GM23338 (cell line): ENCODE measurements at regions not wholly inside any gene's neighbourhood (a gene's known extent, or its start where the extent isn't known, plus 50 kb on each side); places are given as distances from the start of the nearest gene placed in this dataset.

Source experiments
- ATAC-seq: fragments of 200-7000 bp; cut with Tn5 transposase; 3 replicates; pipeline ENCODE4 v1.9.1; 2020
- DNase-seq: peaks from one replicate; pipeline ENCODE4 v3.0.0-alpha.2; 2015; ENCODE audit warnings: low spot score
- H2AFZ ChIP-seq: fragments of 200-600 bp; sonication (generic); 2 replicates; pipeline ENCODE4 v1.8.0; 2016; ENCODE audit warnings: antibody characterized with exemption, mild to moderate bottlenecking, moderate library complexity
- H3F3A ChIP-seq: fragments of 200-600 bp; sonication (generic); replicated peaks from 2 replicates; pipeline ENCODE4 v1.8.0; 2017; ENCODE audit warnings: antibody characterized with exemption, mixed run types, low read depth
- H3K27ac ChIP-seq: fragments of 200-600 bp; sonication (generic); 2 replicates; pipeline ENCODE4 v1.6.1; 2016; ENCODE audit warnings: low read depth
- H3K27me3 ChIP-seq: fragments of 200-600 bp; sonication (generic); 2 replicates; pipeline ENCODE4 v1.8.0; 2016; ENCODE audit warnings: mild to moderate bottlenecking, mixed run types, moderate library complexity; ENCODE audit not compliant: insufficient read depth
- H3K36me3 ChIP-seq: fragments of 200-600 bp; sonication (generic); 2 replicates; pipeline ENCODE4 v1.8.0; 2016; ENCODE audit warnings: mild to moderate bottlenecking; ENCODE audit not compliant: insufficient read depth
- H3K4me1 ChIP-seq: fragments of 200-600 bp; sonication (generic); 2 replicates; pipeline ENCODE4 v1.8.0; 2016; ENCODE audit warnings: mild to moderate bottlenecking, moderate library complexity; ENCODE audit not compliant: insufficient read depth
- H3K4me2 ChIP-seq: fragments of 200-600 bp; sonication (generic); 2 replicates; pipeline ENCODE4 v1.7.1; 2017; ENCODE audit warnings: mixed run types
- H3K4me3 ChIP-seq: fragments of 200-600 bp; sonication (generic); 2 replicates; pipeline ENCODE4 v1.6.1; 2016; ENCODE audit warnings: mixed run types
- H3K79me2 ChIP-seq: fragments of 200-600 bp; sonication (generic); replicated peaks from 2 replicates; pipeline ENCODE4 v1.8.0; 2017; ENCODE audit warnings: mild to moderate bottlenecking; ENCODE audit not compliant: insufficient read depth
- H3K9me2 ChIP-seq: fragments of 200-600 bp; sonication (generic); 2 replicates; pipeline ENCODE4 v1.8.0; 2017; ENCODE audit not compliant: insufficient read depth
- H4K20me1 ChIP-seq: fragments of 200-600 bp; sonication (generic); replicated peaks from 2 replicates; pipeline ENCODE4 v1.8.0; 2017; ENCODE audit warnings: mild to moderate bottlenecking; ENCODE audit not compliant: insufficient read depth
- H3K27ac Mint-ChIP-seq: 2 replicates; pipeline ENCODE4 v1.8.0; 2020; ENCODE audit warnings: inconsistent platforms, mild to moderate bottlenecking, moderate library complexity, mixed read lengths
- H3K27me3 Mint-ChIP-seq: 3 replicates; pipeline ENCODE4 v1.8.0; 2022; ENCODE audit warnings: low read depth, mild to moderate bottlenecking, moderate library complexity, mixed read lengths, inconsistent platforms; ENCODE audit not compliant: insufficient read depth, poor library complexity
- H3K36me3 Mint-ChIP-seq: 3 replicates; pipeline ENCODE4 v1.8.0; 2021; ENCODE audit warnings: low read depth, mild to moderate bottlenecking, inconsistent platforms, moderate library complexity, mixed read lengths
- H3K4me1 Mint-ChIP-seq: 3 replicates; pipeline ENCODE4 v1.8.0; 2020; ENCODE audit warnings: mild to moderate bottlenecking, inconsistent platforms, mixed read lengths
- H3K4me3 Mint-ChIP-seq: 3 replicates; pipeline ENCODE4 v1.8.0; 2021; ENCODE audit warnings: moderate library complexity, mild to moderate bottlenecking, inconsistent platforms, mixed read lengths
- H3K9me3 Mint-ChIP-seq: 3 replicates; pipeline ENCODE4 v1.8.0; 2020; ENCODE audit warnings: moderate library complexity, mild to moderate bottlenecking, inconsistent platforms, mixed read lengths
- CREB1 ChIP-seq: fragments of 250-450 bp; sonication (Bioruptor Pico); IDR thresholded peaks from 2 replicates; pipeline ENCODE4 v1.5.0; 2020; ENCODE audit warnings: low read depth, mild to moderate bottlenecking, moderate library complexity
- CTCF ChIP-seq, 2 experiments: fragments of 200-600 bp in 1 of 2; sonication (generic) in 1 of 2; conservative IDR thresholded peaks; 2 replicates each; pipeline versions ENCODE4 v1.5.1 to v1.6.1; 2016 to 2017; ENCODE audit warnings: antibody characterized with exemption in 2 of 2, low read depth in 2 of 2, mild to moderate bottlenecking in 2 of 2, moderate library complexity in 1 of 2
- ETS1 ChIP-seq: IDR thresholded peaks from 2 replicates; pipeline ENCODE4 v1.6.1; 2016; ENCODE audit warnings: antibody characterized with exemption
- EZH2 ChIP-seq: fragments of 200-600 bp; sonication (generic); IDR thresholded peaks from one replicate; pipeline ENCODE4 v1.8.0; 2017; ENCODE audit warnings: antibody characterized with exemption, mild to moderate bottlenecking, low read depth; ENCODE audit not compliant: unreplicated experiment
- EZH2phosphoT487 ChIP-seq: fragments of 200-600 bp; sonication (generic); IDR thresholded peaks from one replicate; pipeline ENCODE4 v1.8.1; 2018; ENCODE audit warnings: antibody characterized with exemption; ENCODE audit not compliant: unreplicated experiment
- JUNB ChIP-seq: IDR thresholded peaks from one replicate; pipeline ENCODE4 v1.6.1; 2016; ENCODE audit warnings: antibody characterized with exemption; ENCODE audit not compliant: unreplicated experiment
- POLR2AphosphoS5 ChIP-seq: IDR thresholded peaks from 2 replicates; pipeline ENCODE4 v1.6.1; 2016; ENCODE audit warnings: antibody characterized with exemption, low read depth
- STAT1 ChIP-seq: IDR thresholded peaks from one replicate; pipeline ENCODE4 v1.6.1; 2016; ENCODE audit warnings: antibody characterized with exemption; ENCODE audit not compliant: unreplicated experiment
- ZNF114 ChIP-seq: fragments of 250-450 bp; sonication (Bioruptor Pico); IDR thresholded peaks from 2 replicates; pipeline ENCODE4 v1.5.0; 2020; ENCODE audit warnings: mild to moderate bottlenecking, moderate library complexity
- ZNF331 ChIP-seq: fragments of 250-450 bp; sonication (Bioruptor Pico); IDR thresholded peaks from 2 replicates; pipeline ENCODE4 v1.5.0; 2020; ENCODE audit warnings: low read depth, mild to moderate bottlenecking, moderate library complexity
- ZNF462 ChIP-seq: fragments of 250-450 bp; sonication (Bioruptor Pico); IDR thresholded peaks from 2 replicates; pipeline ENCODE4 v1.5.0; 2020; ENCODE audit warnings: mild to moderate bottlenecking, moderate library complexity

- no peak for TF ChIP-seq CTCF (conservative IDR thresholded peaks at IDR 0.05; ENCODE audit: low read depth in 2 of 2)
- no peak for TF ChIP-seq STAT1
Measured at GRCh38 chr1:168379104-168379860, 98.6 kb downstream of the TBX19 start (continued).

- Mint-ChIP-seq H3K27ac (no peak overlapping the region), H3K27me3 (peaks cover 3% of the 10 kb centered on the region), H3K4me3 (no peak overlapping the region), H3K4me1 (no peaks in the 10 kb centered on the region), H3K9me3 (no peaks in the 10 kb centered on the region), H3K36me3 (no peaks in the 10 kb centered on the region)
- DNase-seq (no peak), ATAC-seq (no peak)
- H3K4me2 ChIP-seq: no peak overlapping the region
- H3K79me2 ChIP-seq: no peaks in the 10 kb centered on the region
- no peak overlapping the region for H3K27ac ChIP-seq
- H3K36me3 ChIP-seq: no peaks in the 10 kb centered on the region
- H3K4me1 ChIP-seq: no peaks in the 10 kb centered on the region
- no peaks in the 10 kb centered on the region for H4K20me1 ChIP-seq
- H3K4me3 ChIP-seq: no peak overlapping the region
- no peaks in the 10 kb centered on the region for H3F3A ChIP-seq
- no peak overlapping the region for H2AFZ ChIP-seq
- no peaks in the 10 kb centered on the region for H3K27me3 ChIP-seq
- H3K9me2 ChIP-seq: no peaks in the 10 kb centered on the region
- no peak for TF ChIP-seq ETS1
- no peak for TF ChIP-seq EZH2
- TF ChIP-seq JUNB: no peak
- TF ChIP-seq ZNF331 (CRISPR knock-in tag): no peak
- TF ChIP-seq POLR2AphosphoS5: no peak
- no peak for TF ChIP-seq EZH2phosphoT487
- TF ChIP-seq STAT1: no peak
- TF ChIP-seq ZNF114 (CRISPR knock-in tag): no peak
- TF ChIP-seq ZNF462 (CRISPR knock-in tag): no peak
- no peak for TF ChIP-seq CREB1 (CRISPR knock-in tag)
Measured at GRCh38 chr1:168375566-168376300, 95.1 kb downstream of the TBX19 start.
